ENCODE measurements at regions not wholly inside any gene's neighbourhood (a gene's known extent, or its start where the extent isn't known, plus 50 kb on each side); places are given as distances from the start of the nearest gene placed in this dataset.

DNA sequence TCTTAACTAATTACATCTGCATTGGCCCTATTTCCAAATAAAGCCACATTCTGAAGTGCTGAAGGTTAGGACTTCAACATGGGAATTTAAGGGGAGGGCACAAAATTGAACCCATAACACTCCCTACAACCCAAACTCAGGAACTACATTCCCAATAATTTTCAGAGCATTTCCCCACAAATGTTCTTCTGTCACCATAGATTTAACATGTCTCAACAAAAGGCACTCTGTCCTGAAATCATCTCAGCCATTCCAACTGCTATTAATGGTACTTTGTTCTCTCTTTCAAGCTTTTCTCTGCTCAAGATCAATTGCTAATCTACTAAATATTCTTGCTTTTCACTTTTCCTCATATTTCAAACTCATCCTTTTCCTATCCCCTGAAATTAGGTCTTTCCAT lies 74.0 kb upstream of the SOX1 start:
- Histone ChIP-seq H2BK20ac (ENCODE audit: low read length) (no peak overlapping the region), H2BK120ac (replicated peaks; ENCODE audit: low read depth, low read length) (no peak overlapping the region), H3K4me1 (replicated peaks in 1 of 4; ENCODE audit: control insufficient read depth in 3 of 4, insufficient read depth in 4 of 4, low read length in 3 of 4) (no peaks in the 10 kb centered on the region), H3K79me2 (ENCODE audit: control insufficient read depth in 1 of 2, insufficient read depth in 2 of 2, low read length in 2 of 2) (no peaks in the 10 kb centered on the region), H3K4me2 (ENCODE audit: insufficient read depth in 1 of 2, low read depth in 2 of 2, low read length in 2 of 2) (no peak overlapping the region), H3K9me3 (ENCODE audit: insufficient read depth in 2 of 2, low read depth in 1 of 2, low read length in 1 of 2) (peaks cover 26 to 37% of the 10 kb centered on the region in 2 experiments), H3K23me2 (ENCODE audit: low read depth, low read length) (no peaks in the 10 kb centered on the region; the same call in 1 of the 2 replicates), H3K18ac (ENCODE audit: extremely low read depth, low read length) (no peak overlapping the region), H3K27me3 (replicated peaks in 1 of 4; ENCODE audit: control insufficient read depth in 3 of 4, extremely low read depth in 1 of 4, insufficient read depth in 3 of 4, low read length in 3 of 4) (peaks cover 7 to 29% (median 14%) of the 10 kb centered on the region in 4 experiments), H3K9ac (replicated peaks in 1 of 4; ENCODE audit: extremely low read depth in 1 of 4, low read depth in 3 of 4, low read length in 3 of 4) (no peak overlapping the region), H3K4ac (replicated peaks; ENCODE audit: insufficient read length, low read depth, low read length) (no peak overlapping the region), H3K14ac (ENCODE audit: insufficient read length) (no peak overlapping the region), H2AK5ac (ENCODE audit: low read depth, low read length) (no peak overlapping the region), H3K23ac (ENCODE audit: insufficient read length) (no peak overlapping the region), H2AFZ (ENCODE audit: low read length) (no peak overlapping the region), H3K56ac (replicated peaks; ENCODE audit: insufficient read length, low read depth, low read length) (no peak overlapping the region), H3K36me3 (ENCODE audit: control insufficient read depth in 2 of 4, insufficient read depth in 4 of 4, low read length in 3 of 4) (no peaks in the 10 kb centered on the region), H2BK5ac (ENCODE audit: low read depth, low read length) (no peak overlapping the region), H3K4me3 (ENCODE audit: extremely low read depth in 1 of 4, insufficient read depth in 2 of 4, low read depth in 3 of 4, low read length in 4 of 4) (no peak overlapping the region), H3K27ac (ENCODE audit: low read depth, low read length) (no peak overlapping the region), H4K91ac (replicated peaks; ENCODE audit: insufficient read length, low read length) (no peak overlapping the region), H3K79me1 (ENCODE audit: low read depth, low read length) (no peaks in the 10 kb centered on the region), H4K8ac (ENCODE audit: extremely low read depth, insufficient read depth, low read length) (no peak overlapping the region), H4K5ac (ENCODE audit: insufficient read length, low read depth, low read length) (no peak overlapping the region), H2BK12ac (ENCODE audit: low read depth, low read length) (no peak overlapping the region), H2BK15ac (ENCODE audit: low read length) (no peak overlapping the region), H4K20me1 (replicated peaks in 1 of 2; ENCODE audit: control insufficient read depth in 1 of 2, insufficient read depth in 2 of 2, low read length in 2 of 2) (no peaks in the 10 kb centered on the region)
- no peak for DNase-seq (ENCODE audit: low read depth in 1 of 2, low spot score in 2 of 2)
- CTCF ChIA-PET (ENCODE audit: partially characterized antibody): no interaction called here
- POLR2A ChIA-PET (ENCODE audit: partially characterized antibody): no interaction called here
- no peak for FAIRE-seq
- TF ChIP-seq POLR2AphosphoS5 (IDR thresholded peaks at IDR 0.05; ENCODE audit: low read depth, low read length) (no peak), SAP30 (IDR thresholded peaks at IDR 0.05; ENCODE audit: insufficient read depth, insufficient replicate concordance, low read length) (no peak)
